Cardiac muscle cell (in vitro differentiated cells and primary cell): ENCODE measurements at regions not wholly inside any gene's neighbourhood (a gene's known extent, or its start where the extent isn't known, plus 50 kb on each side); places are given as distances from the start of the nearest gene placed in this dataset.

Experiments used
- DNase-seq, 2 donors: peaks; one replicate each; pipeline versions ENCODE4 v3.0.0 to v3.0.0-alpha.2; 2010 to 2017; ENCODE audit warnings: low read depth in 1 of 2, low spot score in 1 of 2
- H3K27ac ChIP-seq: fragments of 200-600 bp; sonication (generic); 2 replicates; pipeline ENCODE4 v1.5.1; 2016
- H3K27me3 ChIP-seq: fragments of 200-600 bp; sonication (generic); 2 replicates; pipeline ENCODE4 v1.6.0; 2016; ENCODE audit warnings: control low read depth
- H3K36me3 ChIP-seq: fragments of 200-600 bp; sonication (generic); 2 replicates; pipeline ENCODE4 v1.5.1; 2016; ENCODE audit warnings: control low read depth
- H3K4me1 ChIP-seq: fragments of 200-600 bp; sonication (generic); 2 replicates; pipeline ENCODE4 v1.8.1; 2017; ENCODE audit warnings: low read depth, mild to moderate bottlenecking, mixed run types
- H3K4me3 ChIP-seq: fragments of 200-600 bp; sonication (generic); 2 replicates; pipeline ENCODE4 v1.5.1; 2016; ENCODE audit warnings: mild to moderate bottlenecking
- H3K9me3 ChIP-seq: fragments of 200-600 bp; sonication (generic); 2 replicates; pipeline ENCODE4 v1.5.1; 2017; ENCODE audit warnings: low read depth, mild to moderate bottlenecking, control low read depth
- CTCF ChIP-seq: IDR thresholded peaks from 2 replicates; pipeline ENCODE4 v1.5.1; 2012; ENCODE audit warnings: low read depth, mild to moderate bottlenecking, low read length

GRCh38 chr15:85276508-85276907 lies 103.9 kb upstream of the AKAP13 start:
- no peak for TF ChIP-seq CTCF
- Histone ChIP-seq H3K27me3 (no peaks in the 10 kb centered on the region), H3K27ac (no peak overlapping the region), H3K36me3 (no peaks in the 10 kb centered on the region), H3K9me3 (no peaks in the 10 kb centered on the region), H3K4me3 (no peak overlapping the region), H3K4me1 (no peaks in the 10 kb centered on the region)
- DNase-seq = no peak

GRCh38 chr15:85276921-85277320 lies 103.5 kb upstream of the AKAP13 start:
- Histone ChIP-seq H3K4me3 (no peak overlapping the region), H3K27ac (no peak overlapping the region), H3K9me3 (no peaks in the 10 kb centered on the region), H3K36me3 (no peaks in the 10 kb centered on the region), H3K27me3 (no peaks in the 10 kb centered on the region), H3K4me1 (no peaks in the 10 kb centered on the region)
- TF ChIP-seq CTCF = no peak
- DNase-seq = no peak

GRCh38 chr15:85277847-85278370 lies 102.5 kb upstream of the AKAP13 start:
- Histone ChIP-seq H3K9me3 (no peaks in the 10 kb centered on the region), H3K36me3 (no peaks in the 10 kb centered on the region), H3K4me3 (no peak overlapping the region), H3K4me1 (no peaks in the 10 kb centered on the region), H3K27me3 (no peaks in the 10 kb centered on the region), H3K27ac (no peak overlapping the region)
- no peak for TF ChIP-seq CTCF
- no peak for DNase-seq

- DNase-seq = no peak
- H3K27me3 ChIP-seq = no peaks in the 10 kb centered on the region
- no peaks in the 10 kb centered on the region for H3K4me1 ChIP-seq
- H3K36me3 ChIP-seq = no peaks in the 10 kb centered on the region
- H3K27ac ChIP-seq = no peak overlapping the region
- H3K4me3 ChIP-seq = no peak overlapping the region
- H3K9me3 ChIP-seq = no peaks in the 10 kb centered on the region
- TF ChIP-seq CTCF = no peak
These were observed 100.2 kb upstream of the AKAP13 start for GRCh38 chr15:85280203-85280602.

- Histone ChIP-seq H3K27me3 (no peaks in the 10 kb centered on the region), H3K36me3 (no peaks in the 10 kb centered on the region), H3K4me3 (no peak overlapping the region), H3K9me3 (no peaks in the 10 kb centered on the region), H3K27ac (no peak overlapping the region), H3K4me1 (no peaks in the 10 kb centered on the region)
- DNase-seq = no peak
- no peak for TF ChIP-seq CTCF
These were observed 99.0 kb upstream of the AKAP13 start for GRCh38 chr15:85281293-85281882.
